HG03196 (cell line): ENCODE measurements at regions not wholly inside any gene's neighbourhood (a gene's known extent, or its start where the extent isn't known, plus 50 kb on each side); places are given as distances from the start of the nearest gene placed in this dataset.
"Not testable (repeated sequence)": the region's sequence is repeated elsewhere in the genome, so short reads cannot be mapped to it uniquely, and the experiment has no call there.

Source experiments
- ATAC-seq: cut with Tn5 transposase; IDR thresholded peaks from one replicate; pipeline ENCODE4 v1.9.1; 2021; ENCODE audit not compliant: unreplicated experiment

- no peak for ATAC-seq
Observed at GRCh38 chr17:20935740-20936139, 107.1 kb downstream of the USP22 start.

GRCh38 chr17:20938244-20938643 lies 104.6 kb downstream of the USP22 start:
- ATAC-seq = no peak

DNA sequence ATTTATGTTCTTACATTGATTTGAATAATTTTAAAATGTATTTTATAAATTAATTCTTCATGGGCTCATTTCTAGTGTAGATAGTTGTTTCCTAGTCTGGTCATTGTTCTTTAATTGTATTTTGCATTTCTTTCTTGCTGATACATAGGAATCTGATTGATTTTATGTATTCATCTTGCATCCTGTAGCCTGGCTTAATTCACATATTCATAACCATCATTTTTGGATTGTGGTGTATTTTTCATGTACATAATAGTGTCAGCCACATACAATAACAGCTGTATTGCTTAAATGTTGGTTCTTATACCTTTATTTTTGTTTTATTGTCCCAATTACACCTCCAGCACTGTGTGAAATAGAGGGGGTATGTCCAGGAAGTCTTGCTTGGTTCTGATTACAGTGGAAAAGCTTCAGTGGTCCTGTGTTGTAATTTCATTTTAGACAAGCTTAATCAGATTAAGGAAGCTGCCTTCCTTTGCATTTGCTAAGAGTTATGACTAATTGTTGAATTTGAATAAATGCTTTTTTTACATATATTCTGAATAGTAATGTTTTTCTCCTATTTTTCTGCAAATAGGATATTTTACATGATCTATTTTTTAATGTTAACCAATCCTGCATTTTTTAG lies 103.7 kb downstream of the USP22 start:
- no peak for ATAC-seq

- ATAC-seq = no peak
Observed at GRCh38 chr17:20941872-20942271, 100.9 kb downstream of the USP22 start.

- ATAC-seq = no peak
Observed at GRCh38 chr17:20944014-20944865, 98.6 kb downstream of the USP22 start.

DNA sequence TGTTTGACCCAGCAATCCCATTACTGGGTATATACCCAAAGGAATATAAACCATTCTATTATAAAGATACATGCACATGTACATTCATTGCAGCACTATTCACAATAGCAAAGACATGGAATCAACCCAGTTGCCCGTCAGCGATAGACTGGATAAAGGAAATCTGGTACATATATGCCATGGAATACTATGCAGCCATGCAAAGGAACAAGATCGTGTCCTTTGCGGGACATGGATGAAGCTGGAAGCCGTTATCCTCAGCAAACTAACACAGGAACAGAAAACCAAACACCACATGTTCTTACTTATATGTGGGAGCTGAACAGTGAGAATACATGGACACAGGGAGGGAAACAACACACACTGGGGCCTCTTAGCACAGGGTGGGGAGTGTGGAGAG lies 95.1 kb downstream of the USP22 start:
- not testable (repeated sequence) for ATAC-seq

DNA sequence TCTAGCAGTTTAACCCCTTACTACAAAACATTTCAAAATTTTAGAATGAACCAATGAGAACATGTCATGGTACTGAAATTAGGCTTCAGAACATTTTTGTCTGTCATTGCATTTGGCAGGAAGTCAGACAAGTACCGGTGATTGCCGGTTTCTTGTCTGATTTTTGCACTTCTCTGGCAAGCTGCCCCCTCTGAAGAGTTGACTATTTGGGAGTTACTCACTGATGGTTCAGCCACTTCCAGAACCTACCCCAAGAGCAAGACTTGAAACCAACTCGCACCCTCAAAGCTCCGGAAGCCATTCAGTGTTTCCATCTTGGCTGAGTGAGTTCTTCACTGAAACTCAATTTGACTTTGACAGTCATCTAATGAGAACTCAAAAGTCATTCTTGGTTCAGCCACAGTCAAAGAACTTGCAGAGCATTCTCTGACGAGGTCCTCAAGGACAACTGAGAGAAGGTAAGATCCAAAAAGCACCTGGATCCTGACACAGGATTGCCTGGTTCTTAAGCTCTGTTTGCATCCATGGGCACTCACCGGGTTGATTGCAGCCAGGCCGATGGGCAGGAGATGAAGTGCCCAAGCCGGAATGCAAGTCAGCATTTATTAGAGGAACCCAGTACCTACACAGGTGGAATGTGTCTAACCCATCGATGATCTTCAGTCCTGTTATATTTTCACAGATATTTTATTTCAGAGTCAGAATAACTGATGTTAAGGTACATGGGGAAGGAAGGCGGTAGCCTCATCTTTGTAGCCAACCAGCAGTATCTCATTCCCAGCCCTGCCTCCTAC lies 93.6 kb downstream of the USP22 start:
- no peak for ATAC-seq
